H1 (cell line): ENCODE measurements at regions not wholly inside any gene's neighbourhood (a gene's known extent, or its start where the extent isn't known, plus 50 kb on each side); places are given as distances from the start of the nearest gene placed in this dataset.

Experiments used
- CTCF ChIA-PET: fragments of 300-600 bp; sonication (Branson Sonifier 250); formaldehyde crosslinking; loops from one replicate; lab custom pipeline; 2021; ENCODE audit not compliant: partially characterized antibody; lab: Charles Lee
- POLR2A ChIA-PET: fragments of 300-600 bp; sonication (Branson Sonifier 250); formaldehyde crosslinking; loops from one replicate; lab custom pipeline; 2021; ENCODE audit warnings: inconsistent platforms; ENCODE audit not compliant: partially characterized antibody; lab: Charles Lee
- DNase-seq, 2 experiments: peaks; one replicate each; pipeline versions ENCODE4 v3.0.0 to v3.0.0-alpha.2; 2010 to 2022; ENCODE audit warnings: low spot score in 2 of 2, low read depth in 1 of 2, mixed read lengths in 1 of 2
- FAIRE-seq: peaks from 2 replicates; lab custom pipeline; 2011; peaks lifted over from hg19 to GRCh38; lab: Jason Lieb, UNC
- H2AFZ ChIP-seq: 2 replicates; pipeline ENCODE4 v1.8.1; 2012; ENCODE audit warnings: low read length, inconsistent platforms
- H2AK5ac ChIP-seq: 2 replicates; pipeline ENCODE4 v1.6.1; 2013; ENCODE audit warnings: low read depth, low read length
- H2BK120ac ChIP-seq: replicated peaks from 2 replicates; pipeline ENCODE3; 2013; ENCODE audit warnings: low read depth, low read length, inconsistent platforms
- H2BK12ac ChIP-seq: 2 replicates; pipeline ENCODE4 v1.6.1; 2013; ENCODE audit warnings: low read depth, low read length
- H2BK15ac ChIP-seq: 2 replicates; pipeline ENCODE4 v1.6.1; 2013; ENCODE audit warnings: low read length
- H2BK20ac ChIP-seq: 2 replicates; pipeline ENCODE4 v1.6.1; 2013; ENCODE audit warnings: low read length
- H2BK5ac ChIP-seq: 2 replicates; pipeline ENCODE4 v1.6.1; 2013; ENCODE audit warnings: low read depth, low read length
- H3K14ac ChIP-seq: 2 replicates; pipeline ENCODE4 v1.6.1; 2013; ENCODE audit warnings: inconsistent platforms; ENCODE audit not compliant: insufficient read length
- H3K18ac ChIP-seq: 2 replicates; pipeline ENCODE4 v1.6.1; 2013; ENCODE audit warnings: low read length; ENCODE audit errors: extremely low read depth
- H3K23ac ChIP-seq: 2 replicates; pipeline ENCODE4 v1.6.1; 2013; ENCODE audit warnings: inconsistent platforms; ENCODE audit not compliant: insufficient read length
- H3K23me2 ChIP-seq: 2 replicates; pipeline ENCODE4 v1.6.1; 2013; ENCODE audit warnings: low read depth, low read length
- H3K27ac ChIP-seq: 2 replicates; pipeline ENCODE4 v1.6.1; 2011; ENCODE audit warnings: low read depth, low read length, inconsistent platforms
- H3K27me3 ChIP-seq, 4 experiments: replicated peaks in 1 of 4; 1 replicate in 1 of 4; 2 replicates in 3 of 4; pipeline versions ENCODE4 v1.6.1 to v1.8.1; 2011 to 2013; ENCODE audit warnings: low read length in 3 of 4, mild to moderate bottlenecking in 3 of 4, inconsistent platforms in 2 of 4, mixed read lengths in 2 of 4, moderate library complexity in 1 of 4; ENCODE audit not compliant: control insufficient read depth in 3 of 4, insufficient read depth in 3 of 4; ENCODE audit errors: extremely low read depth in 1 of 4
- H3K36me3 ChIP-seq, 4 experiments: 2 replicates each; pipeline versions ENCODE4 v1.6.1 to v1.8.1; 2011 to 2013; ENCODE audit warnings: mild to moderate bottlenecking in 4 of 4, low read length in 3 of 4, moderate library complexity in 2 of 4, control low read depth in 1 of 4, inconsistent platforms in 1 of 4; ENCODE audit not compliant: insufficient read depth in 4 of 4, control insufficient read depth in 2 of 4
- H3K4ac ChIP-seq: replicated peaks from 2 replicates; pipeline ENCODE3; 2013; ENCODE audit warnings: low read length, low read depth, mixed read lengths, inconsistent platforms; ENCODE audit not compliant: insufficient read length
- H3K4me1 ChIP-seq, 4 experiments: replicated peaks in 1 of 4; 1 replicate in 1 of 4; 2 replicates in 3 of 4; pipeline versions ENCODE4 v1.6.1 to v1.8.1; 2011 to 2013; ENCODE audit warnings: low read length in 3 of 4, inconsistent platforms in 2 of 4, mixed read lengths in 1 of 4; ENCODE audit not compliant: insufficient read depth in 4 of 4, control insufficient read depth in 3 of 4
- H3K4me2 ChIP-seq, 2 experiments: 2 replicates each; pipeline versions ENCODE4 v1.6.1 to v1.8.1; 2011 to 2013; ENCODE audit warnings: low read depth in 2 of 2, low read length in 2 of 2, control low read depth in 1 of 2, inconsistent platforms in 1 of 2, mild to moderate bottlenecking in 1 of 2; ENCODE audit not compliant: insufficient read depth in 1 of 2
- H3K4me3 ChIP-seq, 4 experiments: fragments of 200-600, 300-600 bp in 1 of 4; sonication (generic), shearing (Covaris generic), sonication (Bioruptor Twin) in 1 of 4; 2 replicates each; pipeline versions ENCODE4 v1.5.1 to v1.8.1; 2011 to 2016; ENCODE audit warnings: low read length in 4 of 4, low read depth in 3 of 4, control low read depth in 2 of 4, inconsistent platforms in 2 of 4, mild to moderate bottlenecking in 2 of 4, mixed read lengths in 1 of 4, moderate library complexity in 1 of 4; ENCODE audit not compliant: insufficient read depth in 2 of 4; ENCODE audit errors: extremely low read depth in 1 of 4
- H3K56ac ChIP-seq: replicated peaks from 2 replicates; pipeline ENCODE3; 2013; ENCODE audit warnings: low read depth, mild to moderate bottlenecking, mixed read lengths, low read length, inconsistent platforms; ENCODE audit not compliant: insufficient read length
- H3K79me1 ChIP-seq: 2 replicates; pipeline ENCODE4 v1.6.1; 2013; ENCODE audit warnings: low read depth, low read length, control low read depth
- H3K79me2 ChIP-seq, 2 experiments: 2 replicates each; pipeline versions ENCODE4 v1.6.1 to v1.8.1; 2012 to 2013; ENCODE audit warnings: low read length in 2 of 2, mild to moderate bottlenecking in 2 of 2, inconsistent platforms in 1 of 2; ENCODE audit not compliant: insufficient read depth in 2 of 2, control insufficient read depth in 1 of 2
- H3K9ac ChIP-seq, 4 experiments: replicated peaks in 1 of 4; 1 replicate in 1 of 4; 2 replicates in 3 of 4; pipeline versions ENCODE4 v1.6.1 to v1.8.1; 2011 to 2013; ENCODE audit warnings: low read depth in 3 of 4, low read length in 3 of 4, control low read depth in 2 of 4, mild to moderate bottlenecking in 2 of 4, moderate library complexity in 2 of 4, inconsistent platforms in 1 of 4; ENCODE audit errors: extremely low read depth in 1 of 4
- H3K9me3 ChIP-seq, 2 experiments: 2 replicates each; pipeline versions ENCODE4 v1.6.1 to v1.8.1; 2012 to 2013; ENCODE audit warnings: mild to moderate bottlenecking in 2 of 2, moderate library complexity in 2 of 2, control low read depth in 1 of 2, inconsistent platforms in 1 of 2, low read depth in 1 of 2, low read length in 1 of 2, mixed read lengths in 1 of 2; ENCODE audit not compliant: insufficient read depth in 2 of 2
- H4K20me1 ChIP-seq, 2 experiments: replicated peaks in 1 of 2; 2 replicates each; pipeline versions ENCODE3 to v1.8.1; 2011 to 2013; ENCODE audit warnings: inconsistent platforms in 2 of 2, low read length in 2 of 2, mild to moderate bottlenecking in 1 of 2; ENCODE audit not compliant: insufficient read depth in 2 of 2, control insufficient read depth in 1 of 2
- H4K5ac ChIP-seq: 2 replicates; pipeline ENCODE4 v1.6.1; 2013; ENCODE audit warnings: low read length, low read depth, mixed read lengths, inconsistent platforms; ENCODE audit not compliant: insufficient read length
- H4K8ac ChIP-seq: 2 replicates; pipeline ENCODE4 v1.8.0; 2013; ENCODE audit warnings: mild to moderate bottlenecking, moderate library complexity, low read length, inconsistent platforms; ENCODE audit not compliant: insufficient read depth; ENCODE audit errors: extremely low read depth
- H4K91ac ChIP-seq: replicated peaks from 2 replicates; pipeline ENCODE3; 2013; ENCODE audit warnings: low read length, mixed read lengths, inconsistent platforms; ENCODE audit not compliant: insufficient read length
- CTBP2 ChIP-seq: IDR thresholded peaks from 2 replicates; pipeline ENCODE4 v1.7.0; 2011; ENCODE audit warnings: borderline replicate concordance, mild to moderate bottlenecking, moderate library complexity, mixed read lengths, low read length; ENCODE audit not compliant: insufficient read depth, insufficient read length
- EZH2 ChIP-seq: fragments of 200-600 bp; sonication (generic); IDR thresholded peaks from 2 replicates; pipeline ENCODE4 v1.7.1; 2012; ENCODE audit warnings: low read depth, mild to moderate bottlenecking, moderate library complexity, low read length, inconsistent platforms; ENCODE audit not compliant: severe bottlenecking
- WGBS, 2 experiments: shearing (Covaris generic) in 1 of 2; methylation state at CpG; one replicate each; pipeline versions ENCODE4 v1.1.6 to v1.1.7; 2013 to 2015; ENCODE audit warnings: low lambda C conversion rate in 2 of 2, mixed read lengths in 2 of 2, inconsistent platforms in 1 of 2, low coverage in 1 of 2, missing lambda C conversion rate in 1 of 2; ENCODE audit not compliant: insufficient replicate concordance in 2 of 2, insufficient coverage in 1 of 2, insufficient read length in 1 of 2; ENCODE audit errors: extremely low coverage in 1 of 2, missing lambda C conversion rate in 1 of 2; 5-methylcytosine and 5-hydroxymethylcytosine counted together
- TF ChIP-seq, protein P1 (sequence below), 3 experiments: IDR thresholded peaks; 1 replicate in 2 of 3; 2 replicates in 1 of 3; pipeline versions ENCODE4 v1.5.1 to v1.6.1; 2011; ENCODE audit warnings: low read length in 3 of 3, mild to moderate bottlenecking in 3 of 3, inconsistent platforms in 2 of 3, low read depth in 1 of 3, moderate library complexity in 1 of 3; ENCODE audit not compliant: insufficient read depth in 1 of 3; ENCODE audit errors: control extremely low read depth in 1 of 3
- TF ChIP-seq, protein P2 (sequence below): IDR thresholded peaks from 2 replicates; pipeline ENCODE4 v1.6.1; 2012; ENCODE audit warnings: low read length, inconsistent platforms

DNA sequence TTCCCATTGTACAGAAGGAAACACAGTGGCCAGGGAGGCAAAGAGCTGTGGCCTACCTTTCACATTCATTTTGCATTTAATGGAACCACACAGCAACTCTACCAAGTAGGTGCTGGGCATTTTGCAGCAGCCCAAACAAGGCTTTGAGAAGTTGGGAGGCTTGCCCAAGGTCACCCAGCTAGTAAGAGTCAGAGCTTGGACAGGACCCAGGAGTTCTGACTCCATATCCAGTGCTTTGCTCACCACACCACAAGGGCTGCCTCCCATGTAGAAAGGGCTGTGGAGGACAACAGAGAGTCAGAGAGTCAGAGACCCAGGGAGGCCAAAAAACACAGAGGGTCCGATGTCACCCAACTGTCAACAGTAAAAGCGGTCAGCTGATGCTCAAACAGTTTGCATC lies 400.2 kb downstream of the BCL11B start:
- Histone ChIP-seq H4K91ac (no peak overlapping the region), H3K14ac (no peak overlapping the region), H2AFZ (no peak overlapping the region), H3K18ac (no peak overlapping the region), H3K9me3 (no peaks in the 10 kb centered on the region), H3K4ac (no peak overlapping the region), H2BK20ac (no peak overlapping the region), H4K8ac (no peak overlapping the region), H3K27me3 (no peaks in the 10 kb centered on the region), H3K23me2 (no peaks in the 10 kb centered on the region), H4K20me1 (no peaks in the 10 kb centered on the region), H3K36me3 (no peaks in the 10 kb centered on the region), H3K4me2 (no peak overlapping the region), H3K79me2 (no peaks in the 10 kb centered on the region), H3K9ac (no peak overlapping the region), H3K79me1 (no peaks in the 10 kb centered on the region), H2BK12ac (no peak overlapping the region), H2AK5ac (no peak overlapping the region), H3K56ac (no peak overlapping the region), H3K23ac (no peak overlapping the region), H3K4me1 (no peaks in the 10 kb centered on the region), H2BK120ac (no peak overlapping the region), H4K5ac (no peak overlapping the region), H2BK5ac (no peak overlapping the region), H2BK15ac (no peak overlapping the region), H3K27ac (no peak overlapping the region), H3K4me3 (no peak overlapping the region)
- FAIRE-seq (no peak), DNase-seq (no peak)
- POLR2A ChIA-PET, result no interaction called here
- 89% methylated on average over 2 of the region's 2 CpGs; no CpG with 5 or more reads in 1 of the 2 experiments for WGBS, 2 experiments
- TF ChIP-seq, protein P1, sequence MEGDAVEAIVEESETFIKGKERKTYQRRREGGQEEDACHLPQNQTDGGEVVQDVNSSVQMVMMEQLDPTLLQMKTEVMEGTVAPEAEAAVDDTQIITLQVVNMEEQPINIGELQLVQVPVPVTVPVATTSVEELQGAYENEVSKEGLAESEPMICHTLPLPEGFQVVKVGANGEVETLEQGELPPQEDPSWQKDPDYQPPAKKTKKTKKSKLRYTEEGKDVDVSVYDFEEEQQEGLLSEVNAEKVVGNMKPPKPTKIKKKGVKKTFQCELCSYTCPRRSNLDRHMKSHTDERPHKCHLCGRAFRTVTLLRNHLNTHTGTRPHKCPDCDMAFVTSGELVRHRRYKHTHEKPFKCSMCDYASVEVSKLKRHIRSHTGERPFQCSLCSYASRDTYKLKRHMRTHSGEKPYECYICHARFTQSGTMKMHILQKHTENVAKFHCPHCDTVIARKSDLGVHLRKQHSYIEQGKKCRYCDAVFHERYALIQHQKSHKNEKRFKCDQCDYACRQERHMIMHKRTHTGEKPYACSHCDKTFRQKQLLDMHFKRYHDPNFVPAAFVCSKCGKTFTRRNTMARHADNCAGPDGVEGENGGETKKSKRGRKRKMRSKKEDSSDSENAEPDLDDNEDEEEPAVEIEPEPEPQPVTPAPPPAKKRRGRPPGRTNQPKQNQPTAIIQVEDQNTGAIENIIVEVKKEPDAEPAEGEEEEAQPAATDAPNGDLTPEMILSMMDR (IDR thresholded peaks at IDR 0.05; ENCODE audit: control extremely low read depth in 1 of 3, insufficient read depth in 1 of 3, low read depth in 1 of 3, low read length in 3 of 3), result no peak
- no peak for TF ChIP-seq EZH2
- TF ChIP-seq CTBP2, result no peak
- TF ChIP-seq, protein P2, sequence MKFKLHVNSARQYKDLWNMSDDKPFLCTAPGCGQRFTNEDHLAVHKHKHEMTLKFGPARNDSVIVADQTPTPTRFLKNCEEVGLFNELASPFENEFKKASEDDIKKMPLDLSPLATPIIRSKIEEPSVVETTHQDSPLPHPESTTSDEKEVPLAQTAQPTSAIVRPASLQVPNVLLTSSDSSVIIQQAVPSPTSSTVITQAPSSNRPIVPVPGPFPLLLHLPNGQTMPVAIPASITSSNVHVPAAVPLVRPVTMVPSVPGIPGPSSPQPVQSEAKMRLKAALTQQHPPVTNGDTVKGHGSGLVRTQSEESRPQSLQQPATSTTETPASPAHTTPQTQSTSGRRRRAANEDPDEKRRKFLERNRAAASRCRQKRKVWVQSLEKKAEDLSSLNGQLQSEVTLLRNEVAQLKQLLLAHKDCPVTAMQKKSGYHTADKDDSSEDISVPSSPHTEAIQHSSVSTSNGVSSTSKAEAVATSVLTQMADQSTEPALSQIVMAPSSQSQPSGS, result no peak
- CTCF ChIA-PET, result interaction anchor here (1.0 kb wide), 1 partner anchor 14 kb away, joined by 3 read pairs; no protein-coding TSS in a partner anchor
